Activated B cell treated with CpG ODN at 0.5 μM for 24 hours (primary cell): ENCODE measurements at regions not wholly inside any gene's neighbourhood (a gene's known extent, or its start where the extent isn't known, plus 50 kb on each side); places are given as distances from the start of the nearest gene placed in this dataset.

Experiments
- ATAC-seq: fragments of 200-7000 bp; cut with Tn5 transposase; one replicate; pipeline ENCODE4 v1.10.0; 2021; ENCODE audit warnings: low read depth, mild to moderate bottlenecking, moderate library complexity
- CTCF ChIA-PET: fragments of 350-600 bp; sonication (Branson Sonifier 250); formaldehyde crosslinking; loops from one replicate; lab custom pipeline; 2021; ENCODE audit warnings: antibody characterized with exemption; lab: Charles Lee
- POLR2A ChIA-PET: fragments of 350-600 bp; sonication (Branson Sonifier 250); formaldehyde crosslinking; loops from one replicate; lab custom pipeline; 2021; ENCODE audit warnings: antibody characterized with exemption; lab: Charles Lee
- DNase-seq: peaks from one replicate; pipeline ENCODE4 v3.0.0; 2022
- H3K27ac Mint-ChIP-seq: one replicate; pipeline ENCODE4 v1.8.0; 2020; ENCODE audit warnings: mixed read lengths
- H3K27me3 Mint-ChIP-seq: one replicate; pipeline ENCODE4 v1.8.0; 2021; ENCODE audit warnings: mixed read lengths
- H3K36me3 Mint-ChIP-seq: one replicate; pipeline ENCODE4 v1.8.0; 2021; ENCODE audit warnings: low read depth, mixed read lengths
- H3K4me1 Mint-ChIP-seq: one replicate; pipeline ENCODE4 v1.8.0; 2021; ENCODE audit warnings: mixed read lengths
- H3K4me3 Mint-ChIP-seq: one replicate; pipeline ENCODE4 v1.8.0; 2020; ENCODE audit warnings: mild to moderate bottlenecking, mixed read lengths
- H3K9me3 Mint-ChIP-seq: one replicate; pipeline ENCODE4 v1.8.0; 2020; ENCODE audit warnings: mixed read lengths
- intact Hi-C: fragments of 100-400 bp; cut with micrococcal nuclease; formaldehyde crosslinking; loops from one replicate; pipeline ENCODE4 v1.15.1; 2024
- TF ChIP-seq, protein P1 (sequence below): fragments of 200-600 bp; IDR thresholded peaks from one replicate; pipeline ENCODE4 v1.8.0; 2022; ENCODE audit warnings: antibody characterized with exemption, mild to moderate bottlenecking

DNA sequence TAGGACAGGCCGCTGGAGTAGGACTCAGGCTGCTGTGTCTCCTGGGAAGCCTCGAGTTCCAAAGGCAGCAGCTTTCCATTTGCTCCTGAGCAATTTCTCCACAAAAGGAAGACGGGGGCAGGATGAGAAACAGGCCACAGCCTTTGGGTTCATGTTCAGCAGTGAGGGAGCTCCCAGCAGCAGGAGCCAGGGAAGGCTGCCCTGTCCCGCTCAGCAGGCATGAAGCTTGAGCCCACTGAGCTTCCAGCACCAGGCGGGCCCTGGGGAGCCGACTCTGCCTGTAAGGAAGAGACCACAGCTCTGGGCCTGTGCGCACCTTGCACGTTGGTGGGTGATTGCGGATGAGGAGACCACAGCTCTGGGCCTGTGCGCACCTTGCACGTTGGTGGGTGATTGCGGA lies 527.2 kb downstream of the TCERG1L start:
- Mint-ChIP-seq H3K9me3 (no peaks in the 10 kb centered on the region), H3K4me1 (no peaks in the 10 kb centered on the region), H3K27me3 (no peaks in the 10 kb centered on the region), H3K27ac (no peak overlapping the region), H3K36me3 (no peaks in the 10 kb centered on the region), H3K4me3 (no peak overlapping the region)
- POLR2A ChIA-PET = no interaction called here
- DNase-seq (no peak), ATAC-seq (no peak)
- intact Hi-C loops = no loop called here
- TF ChIP-seq, protein P1, sequence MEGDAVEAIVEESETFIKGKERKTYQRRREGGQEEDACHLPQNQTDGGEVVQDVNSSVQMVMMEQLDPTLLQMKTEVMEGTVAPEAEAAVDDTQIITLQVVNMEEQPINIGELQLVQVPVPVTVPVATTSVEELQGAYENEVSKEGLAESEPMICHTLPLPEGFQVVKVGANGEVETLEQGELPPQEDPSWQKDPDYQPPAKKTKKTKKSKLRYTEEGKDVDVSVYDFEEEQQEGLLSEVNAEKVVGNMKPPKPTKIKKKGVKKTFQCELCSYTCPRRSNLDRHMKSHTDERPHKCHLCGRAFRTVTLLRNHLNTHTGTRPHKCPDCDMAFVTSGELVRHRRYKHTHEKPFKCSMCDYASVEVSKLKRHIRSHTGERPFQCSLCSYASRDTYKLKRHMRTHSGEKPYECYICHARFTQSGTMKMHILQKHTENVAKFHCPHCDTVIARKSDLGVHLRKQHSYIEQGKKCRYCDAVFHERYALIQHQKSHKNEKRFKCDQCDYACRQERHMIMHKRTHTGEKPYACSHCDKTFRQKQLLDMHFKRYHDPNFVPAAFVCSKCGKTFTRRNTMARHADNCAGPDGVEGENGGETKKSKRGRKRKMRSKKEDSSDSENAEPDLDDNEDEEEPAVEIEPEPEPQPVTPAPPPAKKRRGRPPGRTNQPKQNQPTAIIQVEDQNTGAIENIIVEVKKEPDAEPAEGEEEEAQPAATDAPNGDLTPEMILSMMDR = no peak
- CTCF ChIA-PET = no interaction called here

DNA sequence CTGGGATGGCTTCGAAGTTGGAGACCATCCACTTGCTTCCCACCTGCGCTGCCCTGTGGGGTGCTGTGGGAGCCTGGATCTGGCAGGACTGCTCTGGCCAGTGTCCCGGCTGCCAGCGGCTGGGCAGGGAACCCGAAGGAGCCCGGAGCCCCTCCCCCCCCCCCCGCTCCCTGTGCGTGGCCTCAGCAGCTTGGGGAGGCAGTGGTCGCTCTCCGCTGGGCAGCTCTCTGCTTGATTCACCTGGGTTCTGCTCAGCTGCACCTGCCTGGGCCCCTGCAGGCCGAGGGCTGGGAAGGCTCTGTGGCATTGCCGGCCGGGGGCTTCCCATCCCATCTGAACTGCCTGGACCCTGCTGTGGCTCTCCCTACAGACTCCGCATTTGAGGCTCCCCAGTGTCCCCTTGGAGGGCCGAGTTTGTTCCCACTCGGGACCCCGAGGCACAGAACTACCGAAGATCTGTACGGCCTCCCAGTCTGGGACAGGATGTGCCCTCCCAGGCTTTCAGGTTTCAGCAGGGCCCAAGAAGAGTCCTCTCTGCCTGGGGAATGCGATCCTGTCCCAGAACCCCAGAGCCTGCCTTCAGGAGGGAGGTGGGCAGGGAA lies 525.1 kb downstream of the TCERG1L start:
- CTCF ChIA-PET = no interaction called here
- Mint-ChIP-seq H3K27me3 (no peaks in the 10 kb centered on the region), H3K4me1 (no peaks in the 10 kb centered on the region), H3K36me3 (no peaks in the 10 kb centered on the region), H3K9me3 (no peaks in the 10 kb centered on the region), H3K27ac (no peak overlapping the region), H3K4me3 (no peak overlapping the region)
- ATAC-seq (no peak), DNase-seq (no peak)
- intact Hi-C loops = no loop called here
- POLR2A ChIA-PET = no interaction called here
- TF ChIP-seq, protein P1 = no peak

DNA sequence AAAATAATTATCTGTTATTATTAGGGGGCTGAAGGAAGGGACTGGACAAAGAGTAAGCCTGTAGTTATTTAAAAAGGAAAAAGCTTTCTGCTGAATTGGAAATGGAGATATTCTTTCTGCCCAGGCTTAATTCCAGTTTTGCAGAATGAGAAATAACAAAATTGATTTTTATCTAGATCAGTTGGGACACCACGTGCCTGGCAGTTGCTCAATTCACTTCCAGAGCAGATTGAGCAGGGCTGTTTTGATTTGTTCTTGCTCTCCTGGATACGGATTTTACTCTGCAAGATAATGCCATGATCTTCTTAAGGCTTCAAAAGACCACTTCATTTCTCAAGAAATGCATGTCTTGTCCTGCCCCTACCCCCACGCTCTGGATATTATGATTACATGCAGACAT lies 524.3 kb downstream of the TCERG1L start:
- no peaks in the 10 kb centered on the region for H3K9me3 Mint-ChIP-seq
- H3K36me3 Mint-ChIP-seq = no peaks in the 10 kb centered on the region
- POLR2A ChIA-PET = no interaction called here
- H3K4me3 Mint-ChIP-seq = no peak overlapping the region
- H3K27me3 Mint-ChIP-seq = no peaks in the 10 kb centered on the region
- no peaks in the 10 kb centered on the region for H3K4me1 Mint-ChIP-seq
- ATAC-seq (no peak), DNase-seq (no peak)
- TF ChIP-seq, protein P1 = no peak
- no peak overlapping the region for H3K27ac Mint-ChIP-seq
- intact Hi-C loops = no loop called here
- CTCF ChIA-PET = no interaction called here

DNA sequence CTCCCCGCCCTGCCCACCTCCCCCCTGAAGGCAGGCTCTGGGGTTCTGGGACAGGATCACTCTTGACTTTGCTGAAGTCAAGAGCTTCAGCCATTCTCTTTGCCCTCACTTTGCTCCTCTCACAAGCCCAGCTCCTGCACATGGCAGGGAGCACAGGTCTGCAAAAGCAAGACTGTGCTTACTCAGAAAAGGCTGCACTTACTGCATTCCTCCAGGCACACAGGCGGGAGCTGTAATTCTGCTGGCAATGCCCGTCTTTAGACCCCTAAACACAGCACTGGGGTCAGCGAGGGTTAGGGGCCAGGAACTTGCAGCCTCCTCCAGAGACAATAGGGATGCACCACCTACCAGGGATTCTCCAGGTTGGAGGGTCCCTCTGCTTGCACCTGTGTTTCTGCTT lies 523.7 kb downstream of the TCERG1L start:
- TF ChIP-seq, protein P1 = no peak
- Mint-ChIP-seq H3K9me3 (no peaks in the 10 kb centered on the region), H3K4me3 (no peak overlapping the region), H3K4me1 (no peaks in the 10 kb centered on the region), H3K27ac (no peak overlapping the region), H3K36me3 (no peaks in the 10 kb centered on the region), H3K27me3 (no peaks in the 10 kb centered on the region)
- POLR2A ChIA-PET = no interaction called here
- no peak for ATAC-seq
- no peak for DNase-seq
- CTCF ChIA-PET = no interaction called here
- intact Hi-C loops = no loop called here

DNA sequence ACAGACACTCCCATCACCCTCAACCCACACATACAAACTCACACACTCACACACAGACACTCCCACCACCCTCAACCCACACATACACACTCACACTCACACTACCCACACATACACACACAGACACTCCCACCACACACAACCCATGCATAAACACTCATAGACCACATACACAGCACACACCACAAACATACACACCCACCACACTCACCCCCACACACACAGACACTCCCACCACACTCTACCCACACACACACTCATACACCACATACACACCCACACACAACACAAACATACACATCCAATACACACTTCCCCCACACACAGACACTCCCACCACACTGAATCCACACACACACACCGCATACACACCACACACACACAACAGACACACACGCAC lies 521.2 kb downstream of the TCERG1L start:
- POLR2A ChIA-PET = no interaction called here
- Mint-ChIP-seq H3K4me1 (no peaks in the 10 kb centered on the region), H3K36me3 (no peaks in the 10 kb centered on the region), H3K9me3 (no peaks in the 10 kb centered on the region), H3K4me3 (no peak overlapping the region), H3K27ac (no peak overlapping the region), H3K27me3 (no peaks in the 10 kb centered on the region)
- intact Hi-C loops = no loop called here
- DNase-seq (no peak), ATAC-seq (no peak)
- CTCF ChIA-PET = no interaction called here
- TF ChIP-seq, protein P1 = no peak
